Neural progenitor cell (in vitro differentiated cells): ENCODE measurements at regions not wholly inside any gene's neighbourhood (a gene's known extent, or its start where the extent isn't known, plus 50 kb on each side); places are given as distances from the start of the nearest gene placed in this dataset.

Source experiments
- EZH2 ChIP-seq: fragments of 200-600 bp; sonication (generic); IDR thresholded peaks from 2 replicates; pipeline ENCODE4 v1.6.1; 2017; ENCODE audit warnings: antibody characterized with exemption, mild to moderate bottlenecking, moderate library complexity
- TF ChIP-seq, protein P1 (sequence below): fragments of 200-600 bp; sonication (generic); IDR thresholded peaks from 2 replicates; pipeline ENCODE4 v1.5.1; 2017; ENCODE audit warnings: antibody characterized with exemption, mild to moderate bottlenecking

DNA sequence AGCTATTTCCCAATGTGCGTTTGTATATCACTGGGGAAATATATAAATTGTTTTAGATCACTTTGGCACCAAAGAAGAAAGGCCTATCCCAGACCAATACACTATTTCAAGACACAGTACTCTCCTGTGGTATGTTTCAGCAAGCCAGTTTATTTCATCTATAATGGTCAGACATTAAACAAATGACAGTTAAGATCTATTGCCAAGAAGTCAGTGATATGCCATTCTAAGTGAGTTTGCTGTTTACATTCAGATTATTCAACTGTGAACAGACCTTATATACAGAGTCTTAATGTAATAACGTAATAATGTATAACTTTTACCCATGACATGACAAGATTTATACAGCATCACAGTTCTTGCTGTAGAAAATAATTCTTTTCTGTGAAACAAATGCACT lies 352.7 kb downstream of the CDH7 start:
- TF ChIP-seq, protein P1, sequence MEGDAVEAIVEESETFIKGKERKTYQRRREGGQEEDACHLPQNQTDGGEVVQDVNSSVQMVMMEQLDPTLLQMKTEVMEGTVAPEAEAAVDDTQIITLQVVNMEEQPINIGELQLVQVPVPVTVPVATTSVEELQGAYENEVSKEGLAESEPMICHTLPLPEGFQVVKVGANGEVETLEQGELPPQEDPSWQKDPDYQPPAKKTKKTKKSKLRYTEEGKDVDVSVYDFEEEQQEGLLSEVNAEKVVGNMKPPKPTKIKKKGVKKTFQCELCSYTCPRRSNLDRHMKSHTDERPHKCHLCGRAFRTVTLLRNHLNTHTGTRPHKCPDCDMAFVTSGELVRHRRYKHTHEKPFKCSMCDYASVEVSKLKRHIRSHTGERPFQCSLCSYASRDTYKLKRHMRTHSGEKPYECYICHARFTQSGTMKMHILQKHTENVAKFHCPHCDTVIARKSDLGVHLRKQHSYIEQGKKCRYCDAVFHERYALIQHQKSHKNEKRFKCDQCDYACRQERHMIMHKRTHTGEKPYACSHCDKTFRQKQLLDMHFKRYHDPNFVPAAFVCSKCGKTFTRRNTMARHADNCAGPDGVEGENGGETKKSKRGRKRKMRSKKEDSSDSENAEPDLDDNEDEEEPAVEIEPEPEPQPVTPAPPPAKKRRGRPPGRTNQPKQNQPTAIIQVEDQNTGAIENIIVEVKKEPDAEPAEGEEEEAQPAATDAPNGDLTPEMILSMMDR = no peak
- no peak for TF ChIP-seq EZH2
